Cardiac septum (tissue), 1 donor: ENCODE measurements at regions not wholly inside any gene's neighbourhood (a gene's known extent, or its start where the extent isn't known, plus 50 kb on each side); places are given as distances from the start of the nearest gene placed in this dataset.

Experiments used
- DNase-seq: peaks from one replicate; pipeline ENCODE4 v3.0.0-alpha.2; 2020; ENCODE audit warnings: low spot score
- intact Hi-C: fragments of 100-400 bp; cut with DNase I; formaldehyde crosslinking; loops from one replicate; pipeline ENCODE4 v1.14.0; 2022
- donor health status: DM: no; HTN: no; CAD: no.

GRCh38 chr5:114969482-114969881, 200.2 kb downstream of the TRIM36 start:
- no peak for DNase-seq
- intact Hi-C loops, result no loop called here

DNA sequence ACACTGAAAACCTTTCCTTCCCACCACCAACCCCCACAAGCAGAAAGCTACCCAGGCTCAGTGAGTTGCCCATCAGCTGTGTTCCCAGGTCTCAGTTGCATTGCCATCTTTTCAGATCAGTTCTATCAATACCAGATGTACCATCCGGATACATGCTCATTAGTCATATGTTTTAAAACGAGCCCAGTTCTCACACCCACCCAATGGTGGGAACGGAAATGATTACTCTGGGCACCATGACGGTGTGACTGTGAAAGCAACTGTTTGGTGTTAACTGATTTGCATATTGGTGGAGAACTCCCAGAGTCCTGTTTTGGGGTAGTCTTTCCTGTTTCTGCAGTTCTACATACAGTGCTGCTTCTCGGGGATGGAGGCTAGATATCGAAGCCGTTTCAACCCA, 212.3 kb downstream of the TRIM36 start:
- no peak for DNase-seq
- intact Hi-C loops, result no loop called here

- DNase-seq, result no peak
- intact Hi-C loops, result no loop called here
These were observed 216.1 kb downstream of the TRIM36 start for GRCh38 chr5:114953565-114953964.

DNA sequence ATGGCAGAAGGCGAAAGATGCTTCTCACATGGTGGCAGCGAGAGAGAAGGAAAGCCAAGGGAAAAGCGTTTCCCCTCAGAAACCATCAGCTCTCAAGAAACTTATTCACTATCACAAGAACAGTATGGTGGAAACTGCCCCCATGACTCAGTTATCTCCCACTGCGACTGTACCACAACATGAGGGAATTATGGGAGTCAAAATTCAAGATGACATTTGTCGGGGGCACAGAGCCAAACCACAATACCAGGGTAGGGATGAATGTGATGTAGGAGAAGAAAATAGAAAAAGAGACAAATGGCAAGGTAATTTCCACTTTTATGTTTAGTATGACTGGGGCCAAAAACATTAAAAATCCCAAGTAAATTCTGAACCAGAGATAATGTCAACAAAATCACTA, 216.8 kb downstream of the TRIM36 start:
- DNase-seq, result no peak
- intact Hi-C loops, result no loop called here

- DNase-seq, result no peak
- intact Hi-C loops, result no loop called here
These were observed 220.0 kb downstream of the TRIM36 start for GRCh38 chr5:114949756-114950155.

- no peak for DNase-seq
- intact Hi-C loops, result no loop called here
These were observed 220.6 kb downstream of the TRIM36 start for GRCh38 chr5:114948986-114949621.

GRCh38 chr5:114948363-114948762, 221.3 kb downstream of the TRIM36 start:
- intact Hi-C loops, result no loop called here
- no peak for DNase-seq

GRCh38 chr5:114940709-114941108, 229.0 kb downstream of the TRIM36 start:
- intact Hi-C loops, result no loop called here
- DNase-seq, result no peak

GRCh38 chr5:114935490-114935889, 234.2 kb downstream of the TRIM36 start:
- no peak for DNase-seq
- intact Hi-C loops, result no loop called here

GRCh38 chr5:114928644-114929462, 240.9 kb downstream of the TRIM36 start:
- intact Hi-C loops, result no loop called here
- no peak for DNase-seq

GRCh38 chr5:114924769-114925168, 244.9 kb downstream of the TRIM36 start:
- intact Hi-C loops, result no loop called here
- DNase-seq, result no peak

GRCh38 chr5:114912189-114912920, 257.4 kb downstream of the TRIM36 start:
- DNase-seq, result no peak
- intact Hi-C loops, result no loop called here

DNA sequence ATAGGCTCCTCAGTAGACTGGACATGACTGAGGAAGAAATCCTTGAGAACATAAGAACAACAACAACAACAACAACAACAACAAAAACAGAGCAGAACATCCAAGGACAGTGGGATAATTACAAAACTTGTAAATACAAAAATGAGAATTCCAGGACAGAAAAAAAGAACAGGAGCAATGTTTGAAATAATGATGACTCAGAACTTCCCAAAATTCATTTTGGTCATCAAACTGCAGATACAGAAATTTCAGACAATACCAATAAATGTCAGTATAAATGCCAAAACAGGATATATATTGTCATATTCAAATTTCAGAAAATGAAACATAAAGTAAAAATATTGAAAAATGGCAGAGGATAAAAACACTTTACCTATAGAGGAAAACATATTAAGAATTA, 259.0 kb downstream of the TRIM36 start:
- intact Hi-C loops, result no loop called here
- no peak for DNase-seq

DNA sequence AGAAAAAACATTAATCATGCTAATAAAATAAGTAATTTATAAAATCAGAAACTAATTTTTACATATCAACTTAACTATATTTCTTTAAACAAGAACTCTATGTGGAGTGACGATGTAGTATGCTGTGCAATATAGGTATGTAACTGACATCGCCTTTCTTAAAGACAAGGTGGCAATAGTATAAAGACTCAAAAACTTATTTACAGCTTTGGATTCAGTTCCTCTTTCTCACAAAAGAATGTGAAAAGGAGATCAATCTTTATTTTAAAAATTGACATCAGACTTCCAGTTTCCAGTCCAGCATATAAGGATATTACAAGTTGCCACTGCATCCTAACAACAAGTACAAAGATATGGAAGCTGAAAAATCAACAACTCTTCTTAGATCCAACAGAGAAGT, 260.3 kb downstream of the TRIM36 start:
- intact Hi-C loops, result no loop called here
- no peak for DNase-seq

DNA sequence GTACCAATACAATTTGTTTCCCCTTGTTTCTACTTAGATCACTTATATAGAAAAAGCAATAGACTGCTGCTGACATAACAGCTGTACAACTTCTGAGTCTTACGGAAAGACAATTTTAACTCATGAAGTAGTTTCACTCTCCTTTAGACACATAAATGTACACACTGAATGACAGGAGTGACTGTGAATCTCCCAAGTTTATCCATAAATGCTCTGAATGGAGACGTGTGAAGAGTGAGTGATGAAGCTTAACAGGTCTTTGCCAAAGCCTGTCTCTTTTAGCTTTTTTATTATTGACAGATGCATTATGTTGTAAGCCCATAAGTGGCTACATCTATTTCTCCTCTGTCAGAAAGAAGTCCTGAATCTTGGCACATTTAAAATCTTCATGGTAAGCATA, 265.9 kb downstream of the TRIM36 start:
- intact Hi-C loops, result no loop called here
- no peak for DNase-seq

DNA sequence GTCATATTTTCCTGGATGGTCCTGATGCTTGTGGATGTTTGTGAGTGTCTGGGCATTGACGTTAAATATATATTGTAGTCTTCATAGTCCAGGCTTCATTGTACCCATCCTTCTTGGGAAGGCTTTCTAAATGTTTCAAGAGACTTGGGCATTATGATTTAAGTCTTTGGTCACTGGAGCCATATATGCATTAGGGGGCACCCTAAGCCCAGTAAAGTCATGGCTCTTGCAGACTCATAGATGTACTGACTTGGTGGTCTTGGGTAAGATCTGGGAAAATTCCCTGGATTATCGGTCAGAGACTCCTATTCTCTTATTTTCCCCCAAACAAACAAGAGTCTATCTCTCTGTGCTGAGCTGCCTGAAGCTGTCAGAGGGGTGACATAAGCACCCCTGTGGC, 271.1 kb downstream of the TRIM36 start:
- no peak for DNase-seq
- intact Hi-C loops, result no loop called here

DNA sequence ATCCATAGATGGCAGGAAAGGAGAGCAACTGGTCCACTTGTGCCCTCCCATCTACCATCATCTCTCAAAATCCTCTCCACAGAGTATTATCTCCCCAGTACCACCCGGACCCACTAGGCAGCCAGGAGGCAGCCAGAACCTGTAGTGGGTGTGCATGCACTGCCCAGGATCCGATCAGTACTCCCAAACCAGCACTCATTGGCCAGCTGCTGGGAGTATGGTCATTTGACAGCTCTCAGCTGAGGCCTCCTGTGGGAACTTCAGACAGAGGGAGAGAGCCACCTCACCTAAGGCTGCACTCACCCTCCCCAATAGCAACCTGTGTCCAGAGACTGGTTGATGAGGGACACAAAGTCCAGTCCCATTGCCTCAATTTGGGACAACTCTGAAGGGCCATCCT, 286.0 kb downstream of the TRIM36 start:
- intact Hi-C loops, result no loop called here
- no peak for DNase-seq

DNA sequence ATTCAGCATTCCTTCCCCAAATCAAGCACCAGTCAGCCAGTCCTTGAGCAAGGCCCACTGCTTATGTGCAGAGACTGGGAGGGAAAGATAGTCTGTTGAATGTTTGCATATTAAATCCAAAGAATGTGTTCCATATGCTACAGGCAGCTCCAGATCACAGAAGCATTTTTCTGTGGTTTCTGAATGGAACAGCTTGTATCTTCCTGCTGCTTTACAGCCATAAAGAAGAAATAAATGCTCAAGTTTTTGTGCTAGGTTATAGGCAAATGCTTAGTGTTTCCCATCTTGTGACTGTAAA, 310.3 kb downstream of the TRIM36 start:
- intact Hi-C loops, result no loop called here
- no peak for DNase-seq

- intact Hi-C loops, result no loop called here
- no peak for DNase-seq
These were observed 310.9 kb downstream of the TRIM36 start for GRCh38 chr5:114858665-114859437.

- no peak for DNase-seq
- intact Hi-C loops, result no loop called here
These were observed 311.7 kb downstream of the TRIM36 start for GRCh38 chr5:114857941-114858551.
